TTC549 (cell line): ENCODE measurements at regions not wholly inside any gene's neighbourhood (a gene's known extent, or its start where the extent isn't known, plus 50 kb on each side); places are given as distances from the start of the nearest gene placed in this dataset.
"Not testable (repeated sequence)": the region's sequence is repeated elsewhere in the genome, so short reads cannot be mapped to it uniquely, and the experiment has no call there.

Experiments used
- FAIRE-seq: peaks from 2 replicates; lab custom pipeline; 2012; peaks lifted over from hg19 to GRCh38; lab: Jason Lieb, UNC

DNA sequence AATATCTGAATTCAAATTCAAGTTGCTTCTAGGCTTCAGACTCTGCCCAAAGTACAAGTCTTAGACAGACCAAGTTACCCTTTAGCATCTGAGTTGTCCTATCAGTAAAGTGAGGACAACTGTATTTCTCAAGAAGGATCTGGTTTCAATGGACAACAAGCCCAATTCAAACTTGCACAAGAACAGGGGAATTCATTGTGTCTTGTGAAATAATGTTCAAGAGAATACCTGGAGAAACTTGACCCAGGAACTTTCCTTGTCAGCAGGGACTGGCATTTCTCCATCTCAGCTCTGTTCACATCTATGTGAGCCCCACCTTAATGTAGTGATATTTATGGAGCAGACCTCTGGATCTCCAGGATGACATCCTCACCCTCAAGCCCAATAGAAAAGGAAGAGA is 894.9 kb upstream of the SLC10A2 start:
- FAIRE-seq, result no peak

DNA sequence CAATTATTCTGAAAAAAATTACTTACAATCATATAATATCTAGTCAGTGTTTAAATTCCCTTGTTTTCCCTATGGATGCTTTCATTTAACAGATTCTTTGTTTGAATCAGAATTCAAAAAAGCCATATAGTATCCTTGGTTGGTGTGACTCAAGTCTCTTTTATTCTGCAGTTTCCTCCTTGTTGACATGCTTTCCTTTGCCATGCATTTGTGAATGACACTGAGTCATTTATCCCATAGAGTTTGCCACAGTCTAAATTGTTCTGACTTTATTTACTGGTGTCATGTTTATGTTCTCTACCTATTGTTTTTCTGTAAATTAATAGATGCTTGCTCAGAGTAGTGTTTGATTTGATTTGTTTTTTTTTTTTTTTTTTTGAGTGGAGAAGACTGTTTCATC is 893.8 kb upstream of the SLC10A2 start:
- no peak for FAIRE-seq

- FAIRE-seq, result no peak
These were observed 892.5 kb upstream of the SLC10A2 start for GRCh38 chr13:103958691-103959090.

- FAIRE-seq, result no peak
These were observed 891.7 kb upstream of the SLC10A2 start for GRCh38 chr13:103957939-103958338.

DNA sequence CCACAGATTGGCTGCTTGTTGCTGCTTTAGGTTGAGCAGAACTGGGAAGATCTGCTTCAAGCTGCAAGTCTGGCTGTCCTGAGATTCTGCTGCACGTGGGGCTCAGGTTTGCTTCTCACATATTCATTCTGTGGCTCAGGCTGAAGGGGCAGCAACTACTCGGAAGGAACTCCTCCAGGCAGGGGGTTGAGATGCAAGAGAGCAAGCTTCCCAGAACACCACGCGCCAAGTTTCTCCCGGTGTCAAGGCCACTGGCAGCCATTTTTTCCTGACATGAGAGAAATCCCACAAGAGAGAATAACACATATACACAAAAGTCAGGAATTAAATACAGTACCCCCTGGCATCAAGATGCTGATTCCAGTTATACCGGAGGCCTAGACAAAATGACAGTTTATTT is 887.6 kb upstream of the SLC10A2 start:
- FAIRE-seq, result no peak

DNA sequence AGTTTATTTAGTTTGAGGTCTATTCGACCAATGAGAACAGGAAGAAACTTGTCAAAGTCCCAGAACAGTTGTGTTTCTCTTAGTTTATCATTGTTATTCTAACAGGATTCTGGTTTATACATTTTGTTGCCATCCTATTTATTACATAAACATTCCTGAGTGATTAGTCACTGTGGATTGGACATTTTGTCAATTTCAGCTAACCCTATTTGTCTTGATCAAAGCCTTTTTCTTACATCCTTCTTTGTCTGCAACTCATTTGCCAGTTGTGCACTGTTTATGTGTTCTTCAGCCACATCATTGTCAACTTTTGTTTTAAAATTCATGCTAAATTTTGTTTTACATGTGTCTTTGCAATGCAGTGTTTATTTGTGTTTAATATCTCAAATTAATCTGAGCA is 886.0 kb upstream of the SLC10A2 start:
- FAIRE-seq, result no peak

DNA sequence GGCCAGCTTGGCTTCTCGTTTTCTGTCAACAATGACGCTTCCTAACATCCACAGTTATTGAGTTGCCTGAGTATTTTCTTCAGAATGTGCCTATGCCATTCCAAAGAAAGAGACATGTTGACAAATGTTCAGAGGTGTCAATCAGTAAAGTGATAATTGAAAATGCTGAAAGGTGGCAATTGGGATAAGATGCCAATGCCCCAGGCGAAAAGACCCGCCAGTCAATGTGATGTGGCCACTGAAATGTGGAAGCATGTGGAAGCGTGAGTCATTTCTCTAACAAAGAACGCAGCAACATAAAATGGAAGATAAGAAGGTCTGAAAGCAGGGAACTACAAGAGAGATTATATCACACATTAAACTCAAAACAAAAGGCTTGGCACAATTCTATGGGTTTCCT is 882.2 kb upstream of the SLC10A2 start:
- FAIRE-seq, result no peak

DNA sequence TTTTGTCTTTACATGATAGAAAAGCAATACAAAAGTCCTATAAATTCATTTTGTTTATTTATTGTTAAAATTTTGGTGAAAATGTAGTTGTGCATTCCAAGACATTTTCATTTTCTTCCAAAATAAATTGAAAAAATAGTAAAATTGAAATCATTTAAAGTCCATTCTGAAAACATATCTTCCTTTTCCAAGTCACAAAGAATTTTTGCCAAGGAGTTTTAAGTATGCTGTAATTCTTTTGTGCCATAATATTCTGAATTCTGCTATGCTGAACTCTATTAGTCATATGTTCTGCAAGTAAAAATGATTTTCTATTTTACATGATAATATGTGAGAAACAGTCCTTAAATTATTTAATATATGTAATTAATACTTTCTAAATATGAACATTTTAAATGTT is 879.6 kb upstream of the SLC10A2 start:
- FAIRE-seq, result no peak

GRCh38 chr13:103941506-103942140 is 875.4 kb upstream of the SLC10A2 start:
- no peak for FAIRE-seq

DNA sequence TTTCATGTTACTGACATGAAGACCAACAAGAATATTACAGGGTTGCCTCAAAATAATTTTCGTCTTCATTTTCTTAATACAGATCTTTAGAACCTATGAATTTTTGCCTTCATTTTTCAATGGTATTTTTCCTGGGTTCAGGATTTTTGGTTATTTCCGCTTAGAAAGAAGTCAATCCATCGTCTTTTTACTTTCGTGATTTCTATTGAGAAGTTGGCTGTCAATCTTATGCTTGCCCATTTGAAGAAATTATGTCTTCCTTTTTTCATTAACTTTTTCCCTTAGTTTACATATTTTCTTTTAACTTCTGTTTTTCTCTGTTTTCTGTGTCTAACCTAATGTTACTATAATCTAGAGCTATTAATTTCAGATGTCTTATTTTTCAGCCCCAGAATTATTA is 868.9 kb upstream of the SLC10A2 start:
- no peak for FAIRE-seq

DNA sequence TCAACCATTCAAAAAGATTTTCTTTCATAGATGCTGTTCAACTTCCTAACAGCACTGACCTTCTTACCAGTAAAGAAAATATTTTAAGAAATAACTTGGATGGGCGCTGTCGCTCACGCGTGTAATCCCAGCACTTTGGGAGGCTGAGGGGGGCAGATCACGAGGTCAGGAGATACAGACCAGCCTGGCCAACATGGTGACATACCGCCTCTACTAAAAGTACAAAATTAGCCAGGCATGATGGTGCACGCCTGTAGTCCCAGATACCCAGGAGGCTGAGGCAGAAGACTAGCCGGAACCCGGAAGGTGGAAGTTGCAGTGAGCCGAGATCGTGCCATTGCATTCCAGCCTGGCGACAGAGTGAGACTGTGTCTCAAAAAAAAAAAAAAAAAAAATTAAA is 865.7 kb upstream of the SLC10A2 start:
- FAIRE-seq, result no peak

GRCh38 chr13:103931331-103931845 is 865.2 kb upstream of the SLC10A2 start:
- FAIRE-seq, result no peak

GRCh38 chr13:103926118-103926517 is 859.9 kb upstream of the SLC10A2 start:
- no peak for FAIRE-seq

DNA sequence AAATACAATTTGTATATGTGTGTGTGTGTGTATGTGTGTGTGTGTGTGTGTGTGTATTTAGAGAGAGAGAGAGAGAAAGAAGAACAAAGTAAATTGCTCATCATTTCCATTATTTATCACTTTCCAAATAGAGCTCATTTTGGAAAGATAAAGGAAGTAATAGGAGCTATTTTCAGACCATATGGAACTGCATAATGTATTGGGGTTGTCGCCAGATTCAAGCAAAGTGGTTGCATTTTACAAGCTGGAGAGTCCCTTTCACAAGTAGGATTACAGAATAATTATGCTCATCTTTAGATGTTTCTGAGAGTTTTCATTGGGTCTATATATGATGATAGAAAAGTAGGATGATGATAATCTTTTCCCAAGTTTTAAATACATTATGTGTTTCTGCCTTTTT is 842.7 kb upstream of the SLC10A2 start:
- no peak for FAIRE-seq

DNA sequence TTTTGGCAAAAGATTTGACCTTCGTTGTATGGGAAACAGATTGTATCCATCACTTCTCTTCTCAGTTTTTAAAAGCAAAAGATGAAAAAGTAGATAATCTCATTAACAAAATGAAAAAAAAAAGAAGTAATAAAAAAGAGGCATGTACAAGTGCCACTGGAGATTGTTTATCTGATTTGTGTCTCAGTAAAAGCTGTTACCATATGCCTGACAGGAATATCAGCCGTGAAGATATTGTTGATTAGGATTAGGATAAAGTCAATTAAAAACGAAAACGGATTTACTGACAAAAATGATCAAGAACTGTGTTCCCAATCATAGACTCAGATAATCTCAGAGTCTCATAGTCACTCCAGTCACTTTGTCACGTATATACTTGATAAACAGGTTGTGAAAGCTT is 842.1 kb upstream of the SLC10A2 start:
- no peak for FAIRE-seq

- no peak for FAIRE-seq
These were observed 837.6 kb upstream of the SLC10A2 start for GRCh38 chr13:103903790-103904189.

- FAIRE-seq, result no peak
These were observed 832.3 kb upstream of the SLC10A2 start for GRCh38 chr13:103898481-103898880.

GRCh38 chr13:103895835-103896531 is 829.8 kb upstream of the SLC10A2 start:
- no peak for FAIRE-seq

DNA sequence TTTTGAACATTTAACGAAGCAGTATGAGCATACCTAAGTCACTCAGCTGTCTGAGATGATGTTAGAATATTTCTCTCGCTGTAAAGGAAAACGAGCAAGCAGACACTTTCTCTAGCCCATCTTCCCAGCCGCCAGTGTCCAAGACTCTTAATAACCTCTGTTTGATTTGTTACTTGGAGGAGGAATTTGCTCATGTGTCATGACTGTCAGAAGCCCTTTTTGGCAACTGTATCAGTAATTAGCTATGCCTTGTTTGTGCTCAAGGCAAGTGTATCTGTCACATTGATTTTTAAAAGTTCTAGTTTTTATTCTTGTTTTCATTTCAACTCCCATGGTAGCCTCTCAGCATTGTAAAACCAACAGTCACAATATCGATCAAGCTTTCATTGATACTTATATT is 828.4 kb upstream of the SLC10A2 start:
- FAIRE-seq, result no peak

DNA sequence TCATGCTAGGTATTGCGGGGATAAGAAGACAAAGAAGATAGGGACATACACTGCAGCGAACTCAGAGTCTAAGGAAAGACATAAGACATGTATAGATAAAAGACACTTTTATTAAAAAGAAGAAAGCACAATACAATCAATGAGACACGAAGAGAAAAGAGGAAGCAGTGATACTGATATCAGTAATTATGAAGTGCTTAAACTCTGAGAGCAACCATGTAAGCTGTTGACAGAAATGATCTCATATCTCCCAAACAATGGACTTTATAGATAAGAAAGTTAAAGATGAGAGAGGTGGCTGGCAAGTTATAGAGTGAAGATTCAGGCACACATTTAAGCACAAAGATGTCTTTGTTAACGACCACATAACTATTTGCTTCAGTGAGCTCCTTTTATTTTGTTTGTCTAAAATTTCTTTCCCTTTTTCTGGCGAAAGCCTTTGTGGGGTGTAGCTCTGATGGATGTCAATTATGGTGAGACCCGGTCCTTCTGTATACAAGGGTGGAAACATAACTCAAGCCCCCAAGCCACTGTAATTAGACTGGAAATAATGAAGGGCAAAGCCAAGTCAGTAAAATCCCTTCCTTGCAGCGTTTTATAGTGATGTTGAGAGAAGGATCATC is 818.0 kb upstream of the SLC10A2 start:
- no peak for FAIRE-seq

- FAIRE-seq, result no peak
These were observed 817.5 kb upstream of the SLC10A2 start for GRCh38 chr13:103883698-103884097.

- FAIRE-seq, result no peak
These were observed 816.9 kb upstream of the SLC10A2 start for GRCh38 chr13:103883164-103883563.

DNA sequence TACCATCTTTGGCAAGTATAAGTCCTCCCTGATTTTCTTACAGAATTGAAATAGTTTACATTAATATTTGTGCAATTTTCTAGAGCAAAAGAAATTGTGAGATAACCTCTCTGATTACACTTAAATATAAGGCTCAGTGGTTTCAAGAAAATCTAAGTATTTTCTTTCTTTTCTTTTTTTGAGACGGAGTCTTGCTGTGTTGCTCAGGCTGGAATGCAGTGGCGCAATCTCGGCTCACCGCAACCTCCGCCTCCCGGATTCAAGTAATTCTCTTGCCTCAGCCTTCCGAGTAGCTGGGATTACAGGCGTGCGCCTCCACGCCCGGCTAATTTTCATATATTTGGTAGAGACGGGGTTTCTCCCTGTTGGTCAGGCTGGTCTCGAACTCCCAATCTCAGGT is 813.9 kb upstream of the SLC10A2 start:
- not testable (repeated sequence) for FAIRE-seq
